ENCODE measurements at regions not wholly inside any gene's neighbourhood (a gene's known extent, or its start where the extent isn't known, plus 50 kb on each side); places are given as distances from the start of the nearest gene placed in this dataset.
"Not testable (repeated sequence)": the region's sequence is repeated elsewhere in the genome, so short reads cannot be mapped to it uniquely, and the experiment has no call there.

- DNase-seq (ENCODE audit: extremely low spot score), result no peak
- H3K36me3 ChIP-seq (ENCODE audit: insufficient read depth), result no peaks in the 10 kb centered on the region
- no peaks in the 10 kb centered on the region for H3K4me1 ChIP-seq (ENCODE audit: insufficient read depth)
These were observed 144.6 kb downstream of the AKAIN1 start for GRCh38 chr18:5052491-5052890.

GRCh38 chr18:5051207-5051606 is 145.8 kb downstream of the AKAIN1 start:
- no peaks in the 10 kb centered on the region for H3K36me3 ChIP-seq (ENCODE audit: insufficient read depth)
- DNase-seq (ENCODE audit: extremely low spot score), result no peak
- H3K4me3 ChIP-seq (ENCODE audit: low read depth, low read length), result no peak overlapping the region
- no peak overlapping the region for H3K27ac ChIP-seq (ENCODE audit: low read depth)
- H3K4me1 ChIP-seq (ENCODE audit: insufficient read depth), result no peaks in the 10 kb centered on the region
- WGBS, result 71% methylated on average over 2 of the region's 2 CpGs

More at GRCh38 chr18:5052491-5052890, 144.6 kb downstream of the AKAIN1 start:
- Histone ChIP-seq H3K27ac (ENCODE audit: low read depth) (no peak overlapping the region), H3K4me3 (ENCODE audit: low read depth, low read length) (no peak overlapping the region)
- 69% methylated on average over 4 of the region's 4 CpGs for WGBS

GRCh38 chr18:5049124-5049523 is 147.9 kb downstream of the AKAIN1 start:
- Histone ChIP-seq H3K36me3 (ENCODE audit: insufficient read depth) (no peaks in the 10 kb centered on the region), H3K4me3 (ENCODE audit: low read depth, low read length) (no peak overlapping the region), H3K4me1 (ENCODE audit: insufficient read depth) (no peaks in the 10 kb centered on the region), H3K27ac (ENCODE audit: low read depth) (no peak overlapping the region)
- WGBS, result 83% methylated on average over 3 of the region's 3 CpGs
- DNase-seq (ENCODE audit: extremely low spot score), result no peak

- 87% methylated on average over 3 of the region's 3 CpGs for WGBS
These were observed 156.6 kb downstream of the AKAIN1 start for GRCh38 chr18:5040476-5040875.

GRCh38 chr18:5036523-5036922 is 160.5 kb downstream of the AKAIN1 start:
- Histone ChIP-seq H3K4me1 (ENCODE audit: insufficient read depth) (no peaks in the 10 kb centered on the region), H3K4me3 (ENCODE audit: low read depth, low read length) (no peak overlapping the region), H3K36me3 (ENCODE audit: insufficient read depth) (no peaks in the 10 kb centered on the region), H3K27ac (ENCODE audit: low read depth) (no peak overlapping the region)
- no peak for DNase-seq (ENCODE audit: extremely low spot score)

More at GRCh38 chr18:5040476-5040875, 156.6 kb downstream of the AKAIN1 start:
- Histone ChIP-seq H3K36me3 (ENCODE audit: insufficient read depth) (no peaks in the 10 kb centered on the region), H3K27ac (ENCODE audit: low read depth) (no peak overlapping the region), H3K4me1 (ENCODE audit: insufficient read depth) (no peaks in the 10 kb centered on the region), H3K4me3 (ENCODE audit: low read depth, low read length) (no peak overlapping the region)
- no peak for DNase-seq (ENCODE audit: extremely low spot score)

- H3K27ac ChIP-seq (ENCODE audit: low read depth), result no peak overlapping the region
- no peaks in the 10 kb centered on the region for H3K4me1 ChIP-seq (ENCODE audit: insufficient read depth)
- DNase-seq (ENCODE audit: extremely low spot score), result no peak
- no peaks in the 10 kb centered on the region for H3K36me3 ChIP-seq (ENCODE audit: insufficient read depth)
- no peak overlapping the region for H3K4me3 ChIP-seq (ENCODE audit: low read depth, low read length)
- WGBS, result 69% methylated on average over 2 of the region's 2 CpGs
These were observed 165.8 kb downstream of the AKAIN1 start for GRCh38 chr18:5031216-5031615.

GRCh38 chr18:5030636-5031035 is 166.4 kb downstream of the AKAIN1 start:
- 57% methylated on average over 3 of the region's 3 CpGs for WGBS
- no peak overlapping the region for H3K4me3 ChIP-seq (ENCODE audit: low read depth, low read length)
- no peaks in the 10 kb centered on the region for H3K36me3 ChIP-seq (ENCODE audit: insufficient read depth)
- no peak for DNase-seq (ENCODE audit: extremely low spot score)
- no peaks in the 10 kb centered on the region for H3K4me1 ChIP-seq (ENCODE audit: insufficient read depth)
- no peak overlapping the region for H3K27ac ChIP-seq (ENCODE audit: low read depth)

- WGBS, result 74% methylated on average over 5 of the region's 5 CpGs
- no peak overlapping the region for H3K4me3 ChIP-seq (ENCODE audit: low read depth, low read length)
- DNase-seq (ENCODE audit: extremely low spot score), result no peak
- H3K4me1 ChIP-seq (ENCODE audit: insufficient read depth), result no peaks in the 10 kb centered on the region
- H3K27ac ChIP-seq (ENCODE audit: low read depth), result no peak overlapping the region
- H3K36me3 ChIP-seq (ENCODE audit: insufficient read depth), result no peaks in the 10 kb centered on the region
These were observed 167.5 kb downstream of the AKAIN1 start for GRCh38 chr18:5029592-5029991.

GRCh38 chr18:5024741-5025140 is 172.3 kb downstream of the AKAIN1 start:
- Histone ChIP-seq H3K4me3 (ENCODE audit: low read depth, low read length) (no peak overlapping the region), H3K36me3 (ENCODE audit: insufficient read depth) (no peaks in the 10 kb centered on the region), H3K4me1 (ENCODE audit: insufficient read depth) (no peaks in the 10 kb centered on the region), H3K27ac (ENCODE audit: low read depth) (no peak overlapping the region)
- WGBS, result 71% methylated on average over 2 of the region's 2 CpGs
- no peak for DNase-seq (ENCODE audit: extremely low spot score)

- H3K4me1 ChIP-seq (ENCODE audit: insufficient read depth), result no peaks in the 10 kb centered on the region
- no peak overlapping the region for H3K4me3 ChIP-seq (ENCODE audit: low read depth, low read length)
- no peak for DNase-seq (ENCODE audit: extremely low spot score)
- no peaks in the 10 kb centered on the region for H3K36me3 ChIP-seq (ENCODE audit: insufficient read depth)
- H3K27ac ChIP-seq (ENCODE audit: low read depth), result no peak overlapping the region
These were observed 175.5 kb downstream of the AKAIN1 start for GRCh38 chr18:5021558-5021957.

GRCh38 chr18:5015213-5015612 is 181.8 kb downstream of the AKAIN1 start:
- Histone ChIP-seq H3K4me1 (ENCODE audit: insufficient read depth) (no peaks in the 10 kb centered on the region), H3K27ac (ENCODE audit: low read depth) (no peak overlapping the region), H3K36me3 (ENCODE audit: insufficient read depth) (no peaks in the 10 kb centered on the region), H3K4me3 (ENCODE audit: low read depth, low read length) (no peak overlapping the region)
- no peak for DNase-seq (ENCODE audit: extremely low spot score)
- WGBS, result 73% methylated on average over 4 of the region's 4 CpGs

GRCh38 chr18:5004031-5004820 is 192.8 kb downstream of the AKAIN1 start:
- DNase-seq (ENCODE audit: extremely low spot score); H3K36me3 ChIP-seq (ENCODE audit: insufficient read depth); H3K4me1 ChIP-seq (ENCODE audit: insufficient read depth); H3K27ac ChIP-seq (ENCODE audit: low read depth); H3K4me3 ChIP-seq (ENCODE audit: low read depth, low read length): not testable (repeated sequence)
- 14% methylated on average over 30 of the region's 32 CpGs for WGBS

GRCh38 chr18:4994710-4995109 is 202.3 kb downstream of the AKAIN1 start:
- H3K36me3 ChIP-seq (ENCODE audit: insufficient read depth), result no peaks in the 10 kb centered on the region
- H3K4me1 ChIP-seq (ENCODE audit: insufficient read depth), result no peaks in the 10 kb centered on the region
- no peak overlapping the region for H3K27ac ChIP-seq (ENCODE audit: low read depth)
- no peak overlapping the region for H3K4me3 ChIP-seq (ENCODE audit: low read depth, low read length)
- no peak for DNase-seq (ENCODE audit: extremely low spot score)
- 91% methylated on average over 3 of the region's 3 CpGs for WGBS

- H3K4me1 ChIP-seq (ENCODE audit: insufficient read depth), result no peaks in the 10 kb centered on the region
- DNase-seq (ENCODE audit: extremely low spot score), result no peak
- no peak overlapping the region for H3K4me3 ChIP-seq (ENCODE audit: low read depth, low read length)
- WGBS, result 74% methylated on average over 10 of the region's 10 CpGs
- no peaks in the 10 kb centered on the region for H3K36me3 ChIP-seq (ENCODE audit: insufficient read depth)
- H3K27ac ChIP-seq (ENCODE audit: low read depth), result no peak overlapping the region
These were observed 209.3 kb downstream of the AKAIN1 start for GRCh38 chr18:4987452-4988405.

Data from urinary bladder (tissue), 3 donors.